BJ (cell line): ENCODE measurements at regions not wholly inside any gene's neighbourhood (a gene's known extent, or its start where the extent isn't known, plus 50 kb on each side); places are given as distances from the start of the nearest gene placed in this dataset.

ENCODE experiments used
- CTCF ChIA-PET: fragments of 350-600 bp; formaldehyde crosslinking; extraction: SDS; loops from one replicate; lab custom pipeline; 2021; ENCODE audit warnings: antibody characterized with exemption, inconsistent platforms; lab: Yijun Ruan, JAX
- POLR2A ChIA-PET: fragments of 300-600 bp; sonication (Branson Sonifier 250); formaldehyde crosslinking; extraction: SDS; loops from one replicate; lab custom pipeline; 2021; ENCODE audit warnings: antibody characterized with exemption; lab: Charles Lee
- DNase-seq: peaks from one replicate; pipeline ENCODE4 v3.0.0-alpha.2; 2011; ENCODE audit warnings: low read depth
- H3K27me3 ChIP-seq: 2 replicates; pipeline ENCODE4 v1.6.0; 2011; ENCODE audit warnings: low read length; ENCODE audit not compliant: control insufficient read depth, insufficient read depth
- H3K36me3 ChIP-seq: 2 replicates; pipeline ENCODE4 v1.5.1; 2011; ENCODE audit warnings: low read length; ENCODE audit not compliant: control insufficient read depth, insufficient read depth
- H3K4me3 ChIP-seq: 2 replicates; pipeline ENCODE4 v1.5.1; 2011; ENCODE audit warnings: low read depth, mild to moderate bottlenecking, control low read depth, low read length
- TF ChIP-seq, protein P1 (sequence below): IDR thresholded peaks from 2 replicates; pipeline ENCODE4 v1.5.1; 2011; ENCODE audit warnings: low read depth, mild to moderate bottlenecking, control low read depth, inconsistent platforms, low read length, moderate library complexity; ENCODE audit not compliant: insufficient read depth

DNA sequence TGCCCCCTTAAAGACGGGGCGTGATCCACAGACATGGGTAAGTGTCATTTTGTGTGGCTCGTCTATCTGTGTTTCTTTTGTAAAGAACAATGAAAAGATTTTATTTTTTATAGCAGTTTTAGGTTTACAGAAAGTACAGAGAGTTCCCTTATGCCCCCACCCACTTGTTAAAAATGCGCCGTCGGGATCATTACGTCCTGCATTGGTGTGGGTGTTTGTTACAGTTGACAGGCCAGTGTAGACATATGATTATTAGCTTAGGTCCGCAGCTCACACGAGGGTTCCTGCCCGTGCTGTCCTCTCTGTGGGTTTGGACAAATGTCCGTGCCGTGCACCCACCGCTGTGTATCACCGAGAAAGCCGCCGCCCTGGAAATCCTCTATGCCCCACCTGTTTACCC, 50.5 kb downstream of the RGS12 start:
- Histone ChIP-seq H3K36me3 (peaks cover 2% of the 10 kb centered on the region; the same call in 1 of the 2 replicates), H3K27me3 (no peaks in the 10 kb centered on the region), H3K4me3 (no peak overlapping the region)
- POLR2A ChIA-PET, result no interaction called here
- CTCF ChIA-PET, result interaction anchor here (0.7 to 7.8 kb wide), 2 partner anchors 96 to 137 kb away, joined by 3 to 154 read pairs; partner anchors contain the start of gene HGFAC
- TF ChIP-seq, protein P1, sequence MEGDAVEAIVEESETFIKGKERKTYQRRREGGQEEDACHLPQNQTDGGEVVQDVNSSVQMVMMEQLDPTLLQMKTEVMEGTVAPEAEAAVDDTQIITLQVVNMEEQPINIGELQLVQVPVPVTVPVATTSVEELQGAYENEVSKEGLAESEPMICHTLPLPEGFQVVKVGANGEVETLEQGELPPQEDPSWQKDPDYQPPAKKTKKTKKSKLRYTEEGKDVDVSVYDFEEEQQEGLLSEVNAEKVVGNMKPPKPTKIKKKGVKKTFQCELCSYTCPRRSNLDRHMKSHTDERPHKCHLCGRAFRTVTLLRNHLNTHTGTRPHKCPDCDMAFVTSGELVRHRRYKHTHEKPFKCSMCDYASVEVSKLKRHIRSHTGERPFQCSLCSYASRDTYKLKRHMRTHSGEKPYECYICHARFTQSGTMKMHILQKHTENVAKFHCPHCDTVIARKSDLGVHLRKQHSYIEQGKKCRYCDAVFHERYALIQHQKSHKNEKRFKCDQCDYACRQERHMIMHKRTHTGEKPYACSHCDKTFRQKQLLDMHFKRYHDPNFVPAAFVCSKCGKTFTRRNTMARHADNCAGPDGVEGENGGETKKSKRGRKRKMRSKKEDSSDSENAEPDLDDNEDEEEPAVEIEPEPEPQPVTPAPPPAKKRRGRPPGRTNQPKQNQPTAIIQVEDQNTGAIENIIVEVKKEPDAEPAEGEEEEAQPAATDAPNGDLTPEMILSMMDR, result no peak
- DNase-seq, result no peak

DNA sequence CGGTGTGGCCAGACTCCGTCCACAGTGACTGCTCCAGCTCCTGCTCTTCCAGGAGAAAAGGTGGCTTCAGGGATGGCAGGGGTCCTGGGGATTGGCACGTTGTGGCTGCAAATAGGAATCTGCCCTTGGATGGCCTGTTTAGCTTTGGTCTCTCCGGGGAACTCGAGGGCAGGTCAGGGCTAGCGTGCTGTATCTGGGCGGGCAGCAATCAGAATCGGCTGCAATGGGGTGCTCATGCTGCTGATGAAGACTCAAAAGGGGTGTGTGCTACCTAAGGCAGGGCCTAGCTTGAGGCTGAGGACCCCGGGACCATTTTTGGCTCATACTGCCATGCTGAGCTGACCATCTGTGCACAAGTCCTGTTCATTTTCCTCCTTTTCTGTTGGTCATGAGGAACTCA, 51.3 kb downstream of the RGS12 start:
- TF ChIP-seq, protein P1, result no peak
- ChIA-PET POLR2A (no interaction called here), CTCF (interaction anchor here (1.0 to 7.8 kb wide), 3 partner anchors 10 to 237 kb away, joined by 3 to 154 read pairs (median 3); partner anchors contain the start of gene HGFAC)
- DNase-seq, result no peak
- H3K27me3 ChIP-seq, result no peaks in the 10 kb centered on the region
- peaks cover 2% of the 10 kb centered on the region; the same call in 1 of the 2 replicates for H3K36me3 ChIP-seq
- no peak overlapping the region for H3K4me3 ChIP-seq

DNA sequence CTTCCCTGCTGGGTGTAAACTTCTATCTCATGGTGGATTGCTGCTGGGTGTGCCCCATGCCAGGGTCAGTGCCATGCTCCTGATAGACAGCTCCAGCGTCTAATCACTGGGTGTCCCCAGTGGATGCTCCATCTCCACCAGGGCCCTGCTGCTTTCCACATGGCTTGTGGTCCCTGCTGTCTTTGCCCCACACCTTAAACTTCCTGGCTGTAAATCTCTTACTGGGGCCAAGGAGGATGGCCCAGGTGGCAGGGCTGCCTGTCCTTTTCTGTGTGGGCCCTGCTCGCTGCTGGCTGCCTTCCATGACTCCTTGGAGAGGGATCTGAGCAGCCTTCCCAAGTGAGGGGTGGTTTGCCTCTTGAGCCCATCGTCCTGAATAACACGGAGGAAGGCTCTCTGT, 51.8 kb downstream of the RGS12 start:
- TF ChIP-seq, protein P1, result no peak
- Histone ChIP-seq H3K27me3 (no peaks in the 10 kb centered on the region), H3K36me3 (peaks cover 2% of the 10 kb centered on the region; the same call in 1 of the 2 replicates), H3K4me3 (no peak overlapping the region)
- ChIA-PET CTCF (interaction anchor here (1.0 to 7.8 kb wide), 5 partner anchors 9 to 238 kb away, joined by 3 to 154 read pairs (median 4); partner anchors contain the start of gene HGFAC), POLR2A (no interaction called here)
- DNase-seq, result no peak

DNA sequence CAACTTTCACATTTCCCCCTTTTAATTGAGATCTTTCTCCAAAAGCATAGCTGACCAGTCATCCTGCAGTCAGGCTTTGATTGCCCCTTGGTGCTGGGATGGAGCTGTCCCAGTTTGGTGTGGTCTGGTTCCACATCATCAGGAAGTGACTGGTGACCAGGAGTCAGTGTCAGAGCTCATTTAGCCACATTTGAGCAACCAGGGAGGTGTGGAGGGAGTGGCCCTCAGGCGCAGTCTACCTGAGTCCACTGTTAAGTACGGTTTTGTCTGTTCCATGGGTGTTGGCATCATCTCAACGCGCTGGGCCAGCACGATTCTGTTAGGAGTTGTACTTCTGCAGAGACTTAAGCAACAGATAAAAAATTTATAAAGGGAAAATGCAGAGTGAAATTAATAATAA, 52.6 kb downstream of the RGS12 start:
- DNase-seq, result no peak
- TF ChIP-seq, protein P1, result no peak
- Histone ChIP-seq H3K36me3 (peaks cover 2% of the 10 kb centered on the region; the same call in 1 of the 2 replicates), H3K4me3 (no peak overlapping the region), H3K27me3 (no peaks in the 10 kb centered on the region)
- ChIA-PET CTCF (interaction anchor here (0.6 to 7.8 kb wide), 7 partner anchors 10 to 107 kb away, joined by 3 to 154 read pairs (median 7); partner anchors contain the start of gene HGFAC), POLR2A (no interaction called here)

DNA sequence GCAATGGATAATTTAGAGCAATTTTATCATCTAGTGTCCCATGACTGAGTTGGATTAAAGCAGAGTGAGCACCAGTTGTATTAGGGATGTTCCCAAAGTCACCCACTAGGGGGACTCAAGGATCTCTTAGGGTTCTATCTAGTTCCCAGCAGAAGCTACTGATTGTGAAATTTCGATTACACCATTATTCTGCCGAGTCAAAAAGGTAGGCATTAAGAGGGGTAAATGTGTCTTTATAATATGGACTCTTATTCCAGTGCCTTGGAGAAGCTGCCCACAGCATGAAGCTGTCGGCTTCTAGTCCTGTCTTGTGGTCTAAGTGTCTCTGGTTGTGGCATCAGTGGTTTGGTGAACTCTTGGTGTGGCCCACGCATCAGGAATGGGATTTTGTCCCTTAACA, 53.3 kb downstream of the RGS12 start:
- peak; percentile 35 for DNase-seq
- Histone ChIP-seq H3K4me3 (no peak overlapping the region), H3K36me3 (peaks cover 2% of the 10 kb centered on the region; the same call in 1 of the 2 replicates), H3K27me3 (no peaks in the 10 kb centered on the region)
- CTCF ChIA-PET, result interaction anchor here (0.7 to 7.8 kb wide), 30 partner anchors 9 to 239 kb away, joined by 3 to 154 read pairs (median 4); partner anchors contain the start of genes DOK7 and HGFAC
- POLR2A ChIA-PET, result no interaction called here
- TF ChIP-seq, protein P1, result peak; percentile 86
